HG02678 (cell line): ENCODE measurements at regions not wholly inside any gene's neighbourhood (a gene's known extent, or its start where the extent isn't known, plus 50 kb on each side); places are given as distances from the start of the nearest gene placed in this dataset.

ENCODE experiments used
- ATAC-seq: cut with Tn5 transposase; IDR thresholded peaks from one replicate; pipeline ENCODE4 v1.9.1; 2021; ENCODE audit warnings: mild to moderate bottlenecking, moderate library complexity; ENCODE audit not compliant: unreplicated experiment

DNA sequence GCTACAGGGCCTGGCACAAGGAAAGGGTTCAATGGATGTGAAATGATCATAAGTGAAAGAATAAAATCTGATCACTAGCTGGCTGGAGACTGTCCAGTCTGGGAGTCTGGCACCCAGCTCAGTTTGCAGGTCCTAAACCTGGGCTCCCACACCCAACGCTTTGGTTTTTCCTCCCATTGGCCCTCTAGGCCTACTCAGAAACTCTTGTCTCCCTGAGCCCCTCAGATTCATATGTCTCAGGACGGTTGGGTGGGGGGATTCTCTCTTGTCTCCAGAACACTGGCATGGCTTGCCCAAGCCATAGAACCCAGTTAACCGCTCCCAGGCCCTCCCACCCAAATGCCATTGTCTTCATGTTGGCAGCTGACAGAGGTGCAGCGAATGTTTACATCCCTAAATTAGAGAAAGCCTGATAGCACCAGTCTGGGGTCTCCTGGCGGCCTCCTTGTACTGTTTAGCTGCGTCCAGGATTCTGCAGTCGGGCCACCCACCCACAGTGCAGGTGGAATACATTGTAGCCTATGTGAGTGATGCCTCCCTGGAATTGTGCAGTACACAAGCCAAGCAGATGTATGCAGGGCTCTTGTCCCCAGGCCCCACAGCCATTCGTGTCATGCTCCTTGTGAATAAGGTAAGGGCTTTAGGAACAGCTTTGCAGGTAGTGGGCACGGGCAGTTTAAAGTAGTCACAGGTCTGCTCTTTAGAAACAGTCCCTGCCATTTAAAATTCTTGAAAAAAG is 266.3 kb downstream of the XXYLT1 start:
- no peak for ATAC-seq

DNA sequence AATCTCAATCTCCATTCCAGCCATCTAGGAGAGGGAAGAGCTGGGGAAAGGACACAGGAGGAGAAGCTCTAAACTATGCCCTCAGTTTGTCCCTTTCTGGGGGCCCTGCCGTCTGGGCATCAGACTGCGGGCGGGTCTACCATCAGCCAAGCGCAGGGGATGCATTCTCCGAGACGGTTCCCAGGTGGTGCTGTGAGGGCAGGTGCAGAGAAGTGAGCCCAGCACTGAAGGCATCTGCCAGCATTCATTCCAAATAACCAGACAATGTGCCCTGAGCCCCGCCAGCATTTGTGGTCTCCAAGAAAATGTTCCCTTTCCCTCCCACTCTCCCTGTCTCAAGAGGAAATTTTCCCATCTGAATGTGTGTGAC is 265.7 kb downstream of the XXYLT1 start:
- no peak for ATAC-seq

DNA sequence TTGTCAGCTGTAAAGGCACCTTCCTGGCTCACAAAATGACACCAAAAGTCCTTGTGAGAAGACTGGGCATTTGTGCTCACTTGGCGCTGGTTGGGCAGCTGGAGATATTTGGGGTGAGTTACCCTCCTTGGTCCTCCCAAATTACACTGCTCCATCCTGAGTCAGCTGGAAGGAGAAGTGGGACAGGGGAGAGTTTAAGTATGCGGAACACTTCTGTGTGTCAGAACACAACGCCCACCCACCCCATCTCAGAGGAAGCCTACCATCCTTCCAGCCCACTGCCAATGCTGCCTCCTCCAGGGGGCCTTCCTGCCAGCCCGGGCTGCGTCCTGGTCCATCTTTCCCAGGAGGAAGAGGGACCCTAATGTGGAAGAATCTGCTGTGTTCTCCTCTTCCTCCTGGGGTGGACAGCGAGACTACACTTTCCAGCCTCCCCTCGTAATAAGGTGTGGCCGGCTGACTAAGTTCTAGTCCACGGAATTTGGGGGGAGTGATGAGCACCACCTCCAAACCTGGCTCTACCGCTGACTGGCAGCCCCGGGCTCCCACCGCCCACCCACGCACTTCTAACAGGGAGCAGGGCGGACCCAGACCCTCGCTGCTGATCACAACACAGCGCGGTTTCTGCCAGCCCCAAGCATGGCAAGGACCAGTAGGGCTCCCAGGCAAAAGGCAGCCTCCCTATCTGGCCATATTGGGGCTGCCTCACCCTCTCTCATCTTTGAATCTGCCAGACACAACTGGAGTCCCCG is 265.0 kb downstream of the XXYLT1 start:
- ATAC-seq = no peak

DNA sequence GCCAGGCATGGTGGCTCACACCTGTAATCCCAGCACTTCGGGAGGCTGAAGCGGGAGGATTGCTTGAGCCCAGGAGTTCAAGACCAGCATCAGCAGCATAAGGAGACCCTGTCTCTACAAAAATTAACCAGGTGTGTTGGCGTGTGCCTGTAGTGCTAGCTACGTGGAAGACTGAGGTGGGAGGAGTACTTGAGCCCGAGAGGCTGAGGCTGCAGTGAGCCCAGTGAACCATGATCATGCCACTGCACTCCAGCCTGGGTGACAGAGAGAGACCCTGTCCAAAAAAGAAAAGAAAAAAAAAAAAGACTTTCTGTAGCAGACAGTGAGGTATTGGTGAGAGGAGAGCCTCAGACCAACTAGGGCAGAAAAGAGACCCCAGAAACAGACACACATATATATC is 263.8 kb downstream of the XXYLT1 start:
- no peak for ATAC-seq

DNA sequence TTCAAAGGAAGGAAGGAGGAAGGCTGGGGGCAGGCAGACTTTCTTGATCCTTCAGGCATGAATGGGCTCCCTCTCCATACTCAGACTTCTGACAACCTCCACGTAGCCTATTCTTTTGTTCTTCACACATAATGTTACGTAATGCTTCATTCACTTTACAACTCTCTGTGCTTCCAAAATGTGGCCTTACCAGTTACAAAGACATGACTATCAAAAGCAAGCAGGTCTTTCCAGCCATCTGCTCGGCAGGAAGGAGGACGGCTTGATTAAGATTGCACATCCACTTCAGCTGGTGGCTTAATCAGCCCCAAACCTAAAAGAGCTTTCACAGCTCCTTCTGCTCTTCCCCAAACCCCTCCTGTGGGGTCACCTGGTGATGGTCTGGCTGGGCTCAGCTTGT is 263.2 kb downstream of the XXYLT1 start:
- no peak for ATAC-seq

DNA sequence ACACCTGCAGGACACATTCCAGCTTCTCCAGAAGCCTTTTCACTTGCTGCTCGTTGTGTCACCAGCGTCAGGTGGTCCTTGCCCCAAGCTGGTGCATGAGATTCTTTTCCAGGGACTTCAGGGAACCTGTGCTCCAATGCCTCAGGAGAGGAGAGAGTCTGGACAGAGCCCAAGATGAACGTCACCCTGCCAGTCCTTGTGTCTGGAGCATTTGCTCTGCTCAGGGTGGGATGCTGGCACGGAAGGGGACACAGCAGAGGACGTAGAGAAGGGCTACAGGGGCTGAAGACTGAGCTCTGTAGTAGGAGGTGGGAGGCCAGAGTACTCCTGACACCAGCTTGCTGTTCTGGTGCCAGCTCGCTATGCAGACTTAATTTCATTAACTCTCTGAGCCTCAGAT is 262.1 kb downstream of the XXYLT1 start:
- ATAC-seq = no peak

DNA sequence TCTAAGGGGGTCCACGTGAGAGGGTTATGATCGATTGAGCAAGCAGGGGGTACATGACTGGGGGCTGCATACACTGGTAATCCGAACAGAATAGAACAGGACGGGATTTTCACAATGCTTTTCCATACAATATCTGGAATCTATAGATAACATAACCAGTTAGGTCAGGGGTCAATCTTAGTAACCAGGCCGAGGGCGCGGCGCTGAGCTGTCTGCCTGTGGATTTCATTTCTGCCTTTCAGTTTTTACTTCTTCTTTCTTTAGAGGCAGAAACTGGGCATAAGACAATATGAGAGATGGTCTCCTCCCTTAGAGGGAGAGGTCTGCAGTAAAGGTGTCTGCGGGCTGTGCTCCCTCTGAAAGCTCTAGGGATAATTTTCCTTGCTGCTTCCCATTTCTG is 261.3 kb downstream of the XXYLT1 start:
- no peak for ATAC-seq

DNA sequence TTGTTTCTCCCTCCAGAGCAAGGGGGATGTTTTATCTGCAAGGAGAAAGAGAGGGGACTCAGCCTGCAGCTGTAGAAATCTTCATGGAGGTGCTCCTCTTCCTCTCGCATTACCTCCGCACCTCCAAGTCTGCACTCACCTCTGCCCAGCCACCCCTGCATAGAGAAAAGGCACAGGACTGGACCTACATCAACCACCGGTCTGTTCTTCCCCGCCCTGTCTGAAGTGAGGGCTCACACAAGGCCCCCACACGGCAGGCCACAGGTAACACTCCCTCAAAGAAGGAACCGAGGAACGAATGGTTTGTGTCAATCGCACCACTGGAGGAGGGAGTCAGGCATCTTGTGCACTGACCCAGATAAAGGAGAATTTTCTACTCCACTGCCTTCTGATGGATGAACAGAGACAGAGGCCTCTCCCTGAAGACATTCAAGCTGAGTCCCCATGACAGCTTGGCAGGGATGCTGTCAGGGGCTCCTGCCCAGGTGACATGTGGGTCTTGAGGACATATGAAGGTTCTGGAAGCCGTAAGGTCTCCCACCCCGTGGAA is 260.3 kb downstream of the XXYLT1 start:
- no peak for ATAC-seq

DNA sequence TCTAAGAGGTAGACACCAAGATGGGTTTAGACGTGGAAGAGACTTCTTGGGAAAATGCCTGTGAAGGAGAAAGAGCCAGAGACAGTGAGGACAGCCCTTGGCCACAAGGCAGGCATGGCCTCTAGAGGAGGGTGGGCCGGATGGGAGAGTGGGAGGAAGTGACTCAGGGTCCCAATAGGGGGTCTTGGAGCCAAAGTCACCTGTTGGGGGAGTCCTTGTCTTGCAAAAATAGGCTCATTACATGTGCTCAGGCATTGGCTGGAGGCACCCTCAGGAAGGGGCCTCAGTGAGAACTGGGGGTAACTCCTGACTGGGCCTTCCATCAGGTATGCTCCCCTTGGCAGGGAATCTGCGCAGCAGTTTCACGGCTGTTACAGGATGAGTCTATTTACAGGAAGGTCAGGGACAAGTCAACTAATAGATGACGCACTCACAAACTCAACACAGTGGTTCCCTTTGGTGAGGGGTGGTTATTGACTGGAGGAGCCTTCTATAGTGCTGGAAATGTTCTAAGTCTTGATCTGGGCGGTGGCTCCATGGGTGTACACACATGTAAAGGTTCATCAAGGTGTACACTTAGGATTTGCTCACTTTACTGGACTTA is 259.6 kb downstream of the XXYLT1 start:
- ATAC-seq = no peak

DNA sequence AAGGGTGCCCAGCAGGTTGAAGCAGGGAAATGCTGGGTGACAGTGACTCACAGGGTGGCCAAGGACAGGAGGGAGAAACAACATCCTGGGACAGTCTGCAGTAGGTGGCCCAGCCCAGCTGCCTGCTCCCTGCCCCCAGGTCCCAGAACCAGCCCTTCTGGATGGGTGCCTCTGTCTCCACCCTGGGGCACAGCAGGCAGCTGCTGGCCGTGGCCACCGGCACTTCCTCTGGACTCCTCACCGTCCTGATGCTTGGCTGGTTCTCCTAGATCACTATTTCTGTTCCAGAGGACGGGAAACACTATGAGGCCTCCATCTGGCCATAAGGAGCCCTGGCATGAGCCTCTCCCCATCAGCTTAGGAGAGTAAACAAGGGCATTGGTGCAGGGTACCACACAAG is 258.9 kb downstream of the XXYLT1 start:
- no peak for ATAC-seq

DNA sequence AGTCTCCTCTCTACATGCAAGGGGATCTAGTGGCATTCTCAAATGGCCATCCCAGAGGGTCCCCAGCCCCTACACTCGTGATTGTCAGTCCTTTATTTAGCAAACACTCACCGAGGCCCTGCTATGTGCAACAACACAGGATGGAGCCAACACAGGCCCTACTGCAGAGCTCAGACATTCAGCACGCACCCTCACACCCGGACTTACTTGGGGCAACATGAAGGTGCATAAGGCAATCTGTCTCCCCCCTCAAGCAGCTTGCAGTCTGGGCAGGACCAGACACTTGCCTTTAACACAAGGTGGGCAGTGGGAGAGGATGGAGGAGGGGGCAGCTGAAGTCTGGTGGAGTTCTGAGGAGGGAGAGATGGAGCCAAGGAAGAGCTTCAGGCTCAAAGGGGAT is 258.4 kb downstream of the XXYLT1 start:
- no peak for ATAC-seq

DNA sequence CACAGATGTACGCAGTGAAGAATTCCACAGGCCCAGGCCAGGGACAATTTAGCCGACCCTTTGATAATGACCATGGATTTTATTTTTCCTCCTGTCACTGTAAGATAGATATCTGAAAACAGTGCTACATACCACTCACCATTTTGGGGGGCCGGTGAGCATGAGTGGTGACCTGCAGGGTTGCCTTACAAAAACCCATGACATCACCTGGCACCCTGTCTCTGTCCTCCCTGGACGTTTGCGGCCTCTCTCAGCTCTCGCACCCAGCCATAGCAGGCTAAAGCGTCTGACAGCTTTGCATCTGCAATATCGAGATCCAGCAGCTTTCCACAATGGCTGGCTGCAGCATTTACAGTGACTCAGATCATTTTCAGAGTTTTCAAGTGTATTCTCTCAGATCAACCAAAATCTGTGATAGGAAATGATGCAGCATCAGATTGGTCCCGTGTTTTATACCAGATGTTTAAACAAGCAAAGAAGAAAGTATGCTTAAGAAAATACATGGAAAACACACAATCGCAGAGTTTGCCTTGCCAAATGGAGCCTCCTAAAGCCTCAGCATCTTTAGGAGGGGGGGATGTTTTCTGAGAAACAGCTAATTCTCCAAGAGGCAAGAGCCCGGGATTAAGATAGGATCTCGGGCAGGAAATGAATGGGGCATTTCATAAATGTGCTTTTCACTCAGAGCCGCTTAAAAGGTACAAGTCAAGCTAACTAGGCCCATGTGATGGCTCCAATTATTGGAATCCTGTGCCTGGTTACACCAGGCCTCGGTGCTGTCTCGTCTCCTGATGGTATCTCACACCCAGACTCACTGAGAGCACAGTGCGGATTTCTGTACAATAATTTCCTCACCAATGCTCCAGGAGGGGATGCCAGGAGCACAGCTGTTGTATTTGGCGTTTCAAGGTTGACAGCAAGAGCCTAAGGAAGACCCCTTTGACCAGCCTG is 257.3 kb downstream of the XXYLT1 start:
- no peak for ATAC-seq

DNA sequence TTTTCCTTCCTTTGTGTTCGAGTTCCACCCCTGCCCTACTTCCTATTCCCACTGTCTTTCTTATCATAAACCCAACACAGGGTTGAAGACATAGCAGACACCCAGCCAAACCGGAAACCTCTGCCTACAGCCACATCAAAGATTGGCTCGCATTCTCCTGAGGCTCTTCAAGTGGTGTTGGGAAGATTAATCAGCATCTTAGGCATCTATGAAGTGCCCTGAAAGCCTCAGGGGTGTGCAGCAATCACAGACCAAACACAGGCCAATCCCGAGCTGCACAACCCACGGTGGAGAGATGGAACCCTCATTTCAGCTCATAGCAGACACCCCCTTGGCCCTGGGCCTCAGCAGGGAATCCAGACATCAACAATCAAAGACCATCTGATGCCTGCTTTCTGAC is 255.9 kb downstream of the XXYLT1 start:
- ATAC-seq = no peak

DNA sequence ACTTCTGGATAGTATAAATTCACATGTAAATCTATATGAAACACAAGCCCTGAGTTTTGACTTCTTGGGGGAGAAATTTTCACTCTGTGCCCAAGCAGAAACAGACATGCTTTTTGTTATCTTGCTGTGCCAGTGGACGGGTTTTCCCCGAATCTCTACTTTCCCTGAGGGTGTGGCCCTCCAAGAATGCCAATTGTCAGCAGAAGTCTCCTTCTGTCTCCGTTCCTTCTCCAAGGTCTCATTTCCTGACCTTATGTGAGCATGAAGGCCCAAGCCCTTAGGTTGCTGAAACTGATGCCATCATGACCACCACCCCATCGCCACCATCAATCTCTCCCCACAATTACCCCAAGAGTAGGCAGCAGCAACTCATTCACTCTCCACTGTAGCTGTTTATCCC is 253.8 kb downstream of the XXYLT1 start:
- ATAC-seq = no peak
